Adrenal gland (tissue), 9 donors: ENCODE measurements at regions not wholly inside any gene's neighbourhood (a gene's known extent, or its start where the extent isn't known, plus 50 kb on each side); places are given as distances from the start of the nearest gene placed in this dataset.

Experiments used
- DNase-seq, 7 donors: peaks; one replicate each; pipeline ENCODE4 v3.0.0-alpha.2; 2019 to 2020
- H3K27ac ChIP-seq, 5 donors: fragments of 200-600 bp; sonication (generic) in 4 of 5; 1 replicate in 3 of 5; 2 replicates in 2 of 5; pipeline versions ENCODE4 v1.5.1 to v1.8.0; 2016 to 2020; ENCODE audit warnings: mild to moderate bottlenecking in 1 of 5
- H3K27me3 ChIP-seq: fragments of 200-600 bp; 2 replicates; pipeline ENCODE4 v1.8.0; 2021
- H3K36me3 ChIP-seq, 2 donors: fragments of 200-600 bp; replicated peaks in 1 of 2; 1 replicate in 1 of 2; 2 replicates in 1 of 2; pipeline versions ENCODE4 v1.5.1 to v1.8.0; 2018 to 2022
- H3K4me1 ChIP-seq, 2 donors: fragments of 200-600 bp; replicated peaks in 1 of 2; 1 replicate in 1 of 2; 2 replicates in 1 of 2; pipeline versions ENCODE4 v1.5.1 to v1.8.0; 2018 to 2021
- H3K4me3 ChIP-seq, 4 donors: fragments of 200-600 bp; sonication (generic) in 3 of 4; one replicate each; pipeline ENCODE4 v1.5.1; 2016 to 2018
- H3K9me3 ChIP-seq, 3 donors: fragments of 200-600 bp; sonication (generic) in 1 of 3; replicated peaks in 1 of 3; 1 replicate in 2 of 3; 2 replicates in 1 of 3; pipeline versions ENCODE4 v1.5.1 to v1.8.0; 2016 to 2021
- CTCF ChIP-seq, 6 experiments: fragments of 450-650 bp in 4 of 6; fragments of 200-600 bp in 2 of 6; sonication (generic) in 1 of 6; IDR thresholded peaks; 1 replicate in 5 of 6; 2 replicates in 1 of 6; pipeline versions ENCODE4 v1.5.1 to v1.8.0; 2016 to 2021; ENCODE audit warnings: antibody characterized with exemption in 6 of 6, mild to moderate bottlenecking in 2 of 6, moderate library complexity in 1 of 6
- POLR2A ChIP-seq, 2 donors: fragments of 450-650 bp; IDR thresholded peaks; one replicate each; pipeline ENCODE4 v1.6.1; 2017; ENCODE audit warnings: antibody characterized with exemption in 2 of 2, mild to moderate bottlenecking in 2 of 2, moderate library complexity in 1 of 2
- WGBS, 4 donors: extraction: QIAGEN DNeasy Blood & Tissue Kit in 2 of 4; methylation state at CpG; one replicate each; pipeline versions ENCODE4 v1.1.5 to v1.1.7; 2013 to 2017; 5-methylcytosine and 5-hydroxymethylcytosine counted together
- intact Hi-C, 2 donors: fragments of 100-400 bp; cut with DNase I; formaldehyde crosslinking; loops; one replicate each; pipeline versions ENCODE4 v1.14.1 to v1.15.0; 2022 to 2023
- donor health status: healthy with polysubstance abuse.
- donor health status: Bipolar disorder and iron deficiency.
- donor health status: DM: yes; HTN: yes; CAD: no.
- donor health status: DM: no; HTN: no; CAD: no.
- donor health status: DM: no; HTN: no; CAD: no.

- Histone ChIP-seq H3K27ac (no peak overlapping the region), H3K9me3 (no peaks in the 10 kb centered on the region), H3K4me3 (no peak overlapping the region), H3K4me1 (peaks cover 0 to 6% of the 10 kb centered on the region in 2 donors), H3K27me3 (no peaks in the 10 kb centered on the region), H3K36me3 (no peaks in the 10 kb centered on the region)
- TF ChIP-seq CTCF (IDR thresholded peaks at IDR 0.05) = no peak
- TF ChIP-seq POLR2A (IDR thresholded peaks at IDR 0.05) = no peak
- WGBS, 4 donors = 47 to 75% (median 61%) methylated on average over 2 of the region's 2 CpGs
- peak in 6 of 7 donors; percentile 36 to 67 (median 55) for DNase-seq
- intact Hi-C loops = no loop called here
Measured at GRCh38 chr13:44011036-44011435, 131.3 kb downstream of the LACC1 start.

GRCh38 chr13:44012910-44013757 lies 133.4 kb downstream of the LACC1 start:
- Histone ChIP-seq H3K9me3 (no peaks in the 10 kb centered on the region), H3K4me3 (no peak overlapping the region), H3K36me3 (no peaks in the 10 kb centered on the region), H3K27ac (peak overlapping the region in 2 of 5 donors; percentile 17 to 28), H3K4me1 (peaks cover 0 to 9% of the 10 kb centered on the region in 2 donors), H3K27me3 (no peaks in the 10 kb centered on the region)
- 77 to 87% (median 85%) methylated on average over 8 of the region's 8 CpGs for WGBS, 4 donors
- DNase-seq = no peak
- TF ChIP-seq CTCF (IDR thresholded peaks at IDR 0.05) (no peak), POLR2A (IDR thresholded peaks at IDR 0.05) (no peak)
- intact Hi-C loops = no loop called here

- Histone ChIP-seq H3K4me3 (no peak overlapping the region), H3K27ac (peak overlapping the region in 2 of 5 donors; percentile 17 to 40), H3K36me3 (no peaks in the 10 kb centered on the region), H3K4me1 (peaks cover 0 to 9% of the 10 kb centered on the region in 2 donors), H3K9me3 (no peaks in the 10 kb centered on the region), H3K27me3 (no peaks in the 10 kb centered on the region)
- peak in 1 of 7 donors; percentile 16 for DNase-seq
- intact Hi-C loops = no loop called here
- 14 to 25% (median 19%) methylated on average over 4 of the region's 4 CpGs for WGBS, 4 donors
- TF ChIP-seq CTCF (IDR thresholded peaks at IDR 0.05) (no peak), POLR2A (IDR thresholded peaks at IDR 0.05) (no peak)
Measured at GRCh38 chr13:44013758-44014291, 134.1 kb downstream of the LACC1 start.

GRCh38 chr13:44014501-44014900 lies 134.8 kb downstream of the LACC1 start:
- H3K4me3 ChIP-seq = no peak overlapping the region
- H3K27me3 ChIP-seq = no peaks in the 10 kb centered on the region
- intact Hi-C loops = no loop called here
- H3K36me3 ChIP-seq = no peaks in the 10 kb centered on the region
- peaks cover 0 to 9% of the 10 kb centered on the region in 2 donors for H3K4me1 ChIP-seq
- TF ChIP-seq CTCF (IDR thresholded peaks at IDR 0.05) = no peak
- TF ChIP-seq POLR2A (IDR thresholded peaks at IDR 0.05) = no peak
- WGBS, 4 donors = 77 to 84% (median 81%) methylated on average over 8 of the region's 8 CpGs
- DNase-seq = no peak
- no peak overlapping the region for H3K27ac ChIP-seq
- H3K9me3 ChIP-seq = no peaks in the 10 kb centered on the region
